HL-60/S4 (cell line): ENCODE measurements at regions not wholly inside any gene's neighbourhood (a gene's known extent, or its start where the extent isn't known, plus 50 kb on each side); places are given as distances from the start of the nearest gene placed in this dataset.
"Not testable (repeated sequence)": the region's sequence is repeated elsewhere in the genome, so short reads cannot be mapped to it uniquely, and the experiment has no call there.

Experiments
- in situ Hi-C: fragments of 300-500 bp; cut with MboI; formaldehyde crosslinking; loops from 2 replicates; pipeline ENCODE4 v1.14.3; 2022; ENCODE audit warnings: low sequenced_read_pairs

DNA sequence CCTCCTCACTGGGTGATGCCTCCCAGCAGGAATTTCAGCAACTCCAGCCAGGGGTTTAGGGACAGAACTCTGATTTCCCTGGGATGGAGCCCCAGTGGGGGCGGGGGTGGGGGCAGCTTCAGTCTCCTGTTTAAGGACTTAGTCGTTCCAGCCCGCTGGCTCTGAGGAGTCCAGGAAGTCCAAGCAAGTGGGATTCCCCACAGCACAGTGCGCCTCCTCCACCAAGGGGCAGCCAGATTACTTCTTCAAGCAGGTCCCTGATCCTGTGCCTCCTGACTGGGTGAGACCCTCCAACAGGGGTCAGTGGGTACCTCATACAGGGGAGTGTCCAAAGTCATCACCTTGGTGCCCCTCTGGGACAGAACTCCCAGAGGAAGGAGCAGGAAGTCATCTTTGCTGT is 1438.4 kb upstream of the B3GALT2 start:
- in situ Hi-C loops, result no loop called here

DNA sequence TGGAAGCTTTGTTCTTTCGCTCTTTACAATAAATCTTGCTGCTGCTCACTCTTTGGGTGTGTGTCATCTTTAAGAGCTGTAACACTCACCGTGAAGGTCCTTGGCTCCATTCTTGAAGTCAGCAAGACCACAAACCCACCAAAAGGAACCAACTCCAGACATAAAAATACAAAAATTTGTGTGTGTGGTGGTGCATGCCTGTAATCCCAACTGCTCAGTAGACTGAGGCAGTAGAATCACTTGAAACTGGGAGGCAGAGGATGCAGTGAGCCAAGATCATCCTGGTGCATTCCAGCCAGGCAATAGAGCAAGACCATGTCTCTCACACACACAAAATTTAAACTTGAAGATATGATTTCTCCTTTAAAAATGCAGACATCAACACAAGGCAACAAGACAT is 1431.7 kb upstream of the B3GALT2 start:
- in situ Hi-C loops, result no loop called here

DNA sequence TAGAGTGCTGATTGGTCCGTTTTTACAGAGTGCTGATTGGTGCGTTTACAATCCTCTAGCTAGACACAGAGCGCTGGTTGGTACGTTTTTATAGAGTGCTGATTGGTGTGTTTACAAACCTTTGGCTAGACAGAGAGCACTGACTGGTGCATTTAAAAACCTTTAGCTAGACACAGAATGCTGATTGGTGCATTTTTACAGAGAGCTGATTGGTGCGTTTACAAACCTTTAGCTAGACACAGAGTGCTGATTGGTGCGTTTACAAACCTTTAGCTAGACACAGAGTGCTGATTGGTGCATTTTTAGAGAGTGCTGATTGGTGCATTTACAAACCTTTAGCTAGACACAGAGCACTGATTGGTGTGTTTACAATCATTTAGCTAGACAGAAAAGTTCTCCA is 1430.9 kb upstream of the B3GALT2 start:
- in situ Hi-C loops, result not testable (repeated sequence)

DNA sequence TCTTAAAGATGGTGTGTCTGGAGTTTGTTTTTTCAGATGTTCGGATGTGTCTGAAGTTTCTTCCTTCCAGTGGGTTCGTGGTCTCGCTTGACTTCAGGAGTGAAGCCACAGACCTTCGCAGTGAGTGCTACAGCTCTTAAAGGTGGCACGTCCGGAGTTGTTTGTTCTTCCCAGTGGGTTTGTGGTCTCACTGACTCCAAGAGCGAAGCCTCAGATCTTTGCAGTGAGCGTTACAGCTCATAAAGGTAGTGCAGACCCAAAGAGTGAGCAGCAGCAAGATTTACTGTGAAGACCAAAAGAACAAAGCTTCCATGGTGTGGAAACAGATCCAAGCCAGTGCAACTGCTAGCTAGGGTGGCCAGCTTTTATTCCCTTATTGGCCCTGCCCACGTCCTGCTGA is 1430.4 kb upstream of the B3GALT2 start:
- in situ Hi-C loops, result no loop called here

DNA sequence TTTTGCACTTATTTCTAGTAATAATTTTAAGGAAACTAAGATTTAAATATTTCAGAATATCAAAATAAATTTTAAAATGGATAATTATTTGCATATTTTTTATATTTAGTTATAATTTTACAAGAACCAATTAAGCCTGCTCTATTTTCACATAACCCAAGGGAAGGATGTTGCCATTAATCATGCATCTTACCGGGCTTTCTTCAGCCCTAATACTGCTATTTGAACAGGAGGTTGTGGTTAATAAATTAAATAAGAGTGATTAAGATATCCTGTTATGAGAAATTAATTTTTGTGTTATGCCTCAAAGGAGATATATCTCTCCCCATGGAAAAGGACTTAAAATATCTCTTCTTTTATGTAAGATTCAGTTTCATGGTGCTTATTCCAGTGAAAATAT is 1415.8 kb upstream of the B3GALT2 start:
- in situ Hi-C loops, result no loop called here

DNA sequence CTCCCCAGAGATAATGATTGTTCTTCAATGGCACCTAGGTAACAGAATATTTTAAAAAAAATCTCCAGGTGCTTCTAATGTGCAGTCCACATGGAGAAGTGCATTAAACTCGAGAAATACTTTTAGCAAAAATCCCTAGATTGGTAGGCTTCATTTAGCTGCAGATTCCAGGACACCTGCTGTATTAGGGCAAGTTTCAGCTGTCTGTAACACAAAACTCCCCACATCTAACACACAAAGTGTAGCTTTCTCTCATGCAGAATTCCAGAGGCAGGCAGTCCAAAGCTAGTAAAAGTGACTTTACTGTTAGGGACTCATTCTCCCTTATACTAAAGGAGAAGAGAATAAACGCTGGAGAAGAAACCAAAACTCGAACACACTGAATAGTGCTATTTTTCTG is 1414.3 kb upstream of the B3GALT2 start:
- in situ Hi-C loops, result no loop called here

DNA sequence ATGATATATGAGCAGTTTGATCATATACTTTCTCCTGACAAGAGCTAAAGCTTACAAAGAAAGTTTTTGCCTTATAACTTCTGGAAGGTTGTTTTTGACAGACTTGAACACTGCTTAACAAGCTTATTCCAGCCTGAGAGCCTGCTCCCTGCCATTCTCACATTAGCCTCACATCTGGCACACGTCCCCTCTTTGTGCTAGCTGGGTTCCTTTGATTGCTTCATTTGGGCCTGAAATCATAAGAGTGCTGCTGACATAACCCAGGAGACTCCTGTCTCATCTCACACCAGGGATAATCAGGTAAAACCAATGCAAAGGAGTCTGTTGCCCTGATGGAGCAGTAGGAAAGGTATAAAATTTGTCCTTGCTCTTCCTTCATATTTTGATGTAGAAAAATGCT is 1411.7 kb upstream of the B3GALT2 start:
- in situ Hi-C loops, result no loop called here

DNA sequence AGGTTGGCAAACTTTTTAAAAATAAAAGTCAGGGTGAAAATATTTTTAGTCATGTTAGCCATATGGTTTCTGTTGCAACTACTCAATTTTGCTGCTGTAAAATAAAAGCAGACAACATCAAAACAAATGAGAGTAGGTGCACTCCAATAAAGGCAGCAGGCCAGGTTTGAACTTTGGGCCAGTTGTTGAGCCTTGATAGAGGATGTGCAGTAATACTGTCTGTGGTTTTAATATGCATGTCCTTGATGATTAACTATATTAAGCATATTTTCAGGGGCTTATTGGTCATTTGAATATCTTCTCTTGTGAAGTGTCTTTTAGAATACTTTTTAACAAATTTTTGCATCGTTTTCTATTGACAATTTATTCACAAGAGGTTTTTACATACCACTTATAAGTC is 1399.9 kb upstream of the B3GALT2 start:
- in situ Hi-C loops, result no loop called here

DNA sequence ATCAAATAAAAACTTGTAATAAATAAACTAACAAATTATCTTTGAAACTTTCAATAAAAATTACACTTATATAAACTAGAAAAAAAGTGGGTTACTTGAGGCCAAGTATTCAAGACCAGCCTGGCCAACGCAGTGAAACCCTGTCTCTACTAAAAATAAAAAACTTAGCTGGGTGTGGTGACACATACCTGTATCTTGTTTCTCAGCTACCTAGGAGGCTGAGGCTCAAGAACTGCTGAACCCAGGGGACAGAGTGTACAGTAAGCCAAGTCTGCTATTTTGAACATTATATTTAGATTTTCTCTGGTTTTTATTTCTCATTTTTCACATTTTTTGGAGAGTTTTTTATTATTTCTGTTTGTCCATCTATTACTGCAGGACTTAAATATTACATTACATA is 1397.6 kb upstream of the B3GALT2 start:
- in situ Hi-C loops, result no loop called here

DNA sequence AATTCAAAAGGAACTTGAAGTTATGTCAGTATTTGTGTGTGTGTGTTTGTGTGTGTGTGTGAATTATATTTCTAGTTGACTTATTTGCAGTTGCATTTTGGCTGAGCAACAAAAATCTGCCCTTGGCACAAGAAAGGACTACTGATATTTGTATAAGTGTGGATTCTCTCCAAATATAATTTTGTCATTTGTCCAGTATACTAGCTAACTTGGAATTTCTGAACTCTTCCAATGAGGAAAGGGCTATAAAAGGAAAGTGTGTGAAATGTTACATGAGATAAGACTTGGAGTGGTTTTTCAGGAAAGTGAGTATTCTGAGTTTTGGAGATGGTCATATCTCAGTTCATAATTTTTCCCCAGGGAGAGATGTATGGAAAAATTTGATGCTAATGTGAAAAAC is 1384.1 kb upstream of the B3GALT2 start:
- in situ Hi-C loops, result no loop called here

DNA sequence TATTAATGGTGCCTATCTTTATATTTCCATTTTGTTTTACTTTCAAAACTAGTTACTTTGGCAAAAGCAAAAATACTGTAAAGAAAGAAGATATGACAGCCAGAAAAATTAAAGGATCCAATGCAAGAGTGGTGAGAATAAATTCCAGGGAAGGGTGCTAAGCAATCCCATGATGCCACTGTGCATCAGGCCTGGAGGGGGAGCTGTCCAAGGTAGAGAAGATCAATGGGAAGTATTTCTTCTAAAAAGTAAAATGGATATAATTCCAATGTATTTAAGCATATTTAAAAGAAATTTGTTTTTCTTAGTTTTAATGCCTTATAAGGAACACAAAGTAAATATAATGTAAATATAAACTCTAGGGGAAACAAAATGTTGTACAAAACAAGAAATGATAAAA is 1382.2 kb upstream of the B3GALT2 start:
- in situ Hi-C loops, result no loop called here

DNA sequence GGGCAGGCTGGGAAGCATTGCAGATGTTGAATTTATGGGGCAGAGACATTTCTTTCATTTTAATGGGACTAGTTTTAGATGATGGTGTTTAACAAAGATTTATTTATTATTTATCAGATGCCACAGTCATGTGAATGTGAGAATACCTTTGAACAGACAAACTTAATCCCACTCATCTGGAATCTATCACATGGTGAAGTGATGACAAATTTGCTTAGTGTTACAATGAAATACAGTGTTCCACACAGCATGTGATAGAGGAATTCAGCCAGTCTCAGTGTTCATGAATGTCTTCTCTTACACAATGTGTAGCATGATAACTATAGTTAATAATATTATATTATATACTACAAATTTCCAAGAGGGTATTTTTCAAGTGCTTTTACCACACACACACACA is 1361.7 kb upstream of the B3GALT2 start:
- in situ Hi-C loops, result no loop called here

DNA sequence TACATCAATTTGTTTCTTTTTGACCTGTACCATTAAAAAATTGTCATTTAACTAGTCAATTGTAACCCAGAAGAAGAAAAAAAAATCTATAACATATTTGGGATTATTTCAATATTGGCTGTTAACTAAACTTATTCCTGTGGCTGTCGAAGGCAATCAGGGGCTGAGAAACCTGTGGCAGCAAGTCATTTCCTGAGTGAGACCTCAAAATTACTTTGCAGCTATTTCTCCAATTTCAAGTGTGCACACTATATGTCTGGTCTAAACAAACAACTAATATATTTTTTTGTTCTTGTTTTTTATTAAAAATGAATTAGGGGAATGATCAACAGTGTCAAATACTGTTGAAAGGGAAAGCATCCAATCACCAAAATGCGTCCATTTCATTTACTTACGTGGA is 1357.6 kb upstream of the B3GALT2 start:
- in situ Hi-C loops, result no loop called here

DNA sequence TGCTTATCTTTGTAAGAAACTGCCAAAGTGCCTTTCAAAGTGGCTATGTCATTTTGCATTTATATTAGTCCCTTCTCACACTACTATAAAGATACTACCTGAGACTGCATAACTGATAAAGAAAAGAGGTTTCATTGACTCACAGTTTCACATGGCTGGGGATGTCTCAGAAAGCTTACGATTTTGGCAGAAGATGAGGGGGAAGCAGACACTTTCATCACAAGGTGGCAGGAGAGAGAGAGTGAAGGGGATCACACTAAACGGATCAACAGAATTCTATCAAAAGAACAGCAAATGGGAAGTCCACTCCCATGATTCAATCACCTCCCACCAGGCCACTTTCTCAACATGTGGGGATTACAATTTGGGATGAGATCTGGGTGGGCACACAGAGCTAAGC is 1352.0 kb upstream of the B3GALT2 start:
- in situ Hi-C loops, result no loop called here

DNA sequence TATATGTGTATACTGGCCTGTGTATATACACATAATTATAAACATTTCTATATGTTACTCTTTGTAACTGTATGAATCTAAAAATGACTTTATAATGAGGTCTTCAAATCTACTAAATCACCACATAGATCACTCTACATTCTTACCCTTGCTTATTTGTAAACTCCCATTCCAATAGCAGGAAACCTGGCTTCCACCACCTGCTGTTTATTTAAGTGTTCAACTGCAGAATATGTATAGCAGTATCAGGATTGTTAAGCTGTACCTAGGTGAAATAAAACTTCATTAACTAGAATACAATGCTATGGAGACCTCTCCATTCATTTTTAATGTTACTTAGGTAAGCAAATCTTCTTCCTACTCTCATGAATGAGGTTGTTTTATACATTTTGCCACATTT is 1351.1 kb upstream of the B3GALT2 start:
- in situ Hi-C loops, result no loop called here

DNA sequence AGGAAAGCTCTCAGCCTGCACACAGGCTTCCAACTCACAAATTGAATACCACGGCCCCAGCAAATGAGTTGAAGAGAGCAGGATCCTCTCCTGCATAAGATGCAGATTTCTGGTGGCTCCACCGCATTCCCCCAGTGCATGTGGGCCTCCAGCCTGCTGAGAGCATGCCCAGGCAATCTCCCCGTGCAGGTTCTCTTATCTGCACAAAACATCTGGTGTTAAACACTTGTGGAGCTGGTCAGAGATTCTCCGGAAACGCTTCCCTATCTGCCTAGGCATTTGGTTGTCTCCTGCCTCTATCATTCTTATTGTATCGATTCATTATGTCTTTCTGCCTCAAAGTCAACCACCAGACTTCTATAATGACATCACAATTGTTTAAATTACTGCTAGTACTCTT is 1349.0 kb upstream of the B3GALT2 start:
- in situ Hi-C loops, result no loop called here

DNA sequence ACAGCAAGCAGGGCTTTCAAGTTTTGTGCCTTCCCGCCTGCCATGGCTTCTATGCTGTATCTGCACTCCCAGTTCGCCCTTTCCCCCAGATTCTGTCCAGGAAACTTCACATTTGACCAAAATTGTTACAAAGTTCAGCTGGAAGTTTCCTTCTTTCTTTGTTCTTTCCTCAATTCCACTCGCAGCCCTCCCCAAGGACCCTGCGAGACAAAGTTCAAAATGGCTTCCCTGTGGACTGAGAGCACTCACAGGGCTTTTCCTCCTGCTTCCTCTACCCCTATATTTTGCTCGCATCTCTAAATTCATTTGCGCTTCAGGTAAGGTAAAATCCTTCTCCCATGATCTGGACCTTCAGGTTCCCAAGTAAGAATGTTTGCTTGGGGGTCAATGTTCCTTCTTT is 1348.4 kb upstream of the B3GALT2 start:
- in situ Hi-C loops, result no loop called here

DNA sequence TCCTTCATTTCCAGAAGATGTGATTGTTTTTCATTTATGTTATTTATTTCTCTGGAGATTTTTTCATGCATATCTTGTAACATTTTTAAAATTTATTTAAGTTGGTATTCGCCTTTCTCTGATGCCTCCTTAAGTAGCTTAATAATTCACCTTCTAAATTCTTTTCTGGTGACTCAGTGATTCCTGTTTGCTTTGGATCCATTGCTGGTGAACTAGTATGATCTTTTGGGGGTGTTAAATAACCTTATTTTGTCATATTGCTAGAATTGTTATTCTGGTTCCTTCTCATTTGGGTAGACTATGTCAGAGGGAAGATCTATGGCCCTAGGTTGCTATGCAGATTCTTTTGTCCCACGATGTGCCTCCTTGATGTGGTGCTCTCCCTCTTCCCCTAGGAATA is 1347.2 kb upstream of the B3GALT2 start:
- in situ Hi-C loops, result no loop called here

DNA sequence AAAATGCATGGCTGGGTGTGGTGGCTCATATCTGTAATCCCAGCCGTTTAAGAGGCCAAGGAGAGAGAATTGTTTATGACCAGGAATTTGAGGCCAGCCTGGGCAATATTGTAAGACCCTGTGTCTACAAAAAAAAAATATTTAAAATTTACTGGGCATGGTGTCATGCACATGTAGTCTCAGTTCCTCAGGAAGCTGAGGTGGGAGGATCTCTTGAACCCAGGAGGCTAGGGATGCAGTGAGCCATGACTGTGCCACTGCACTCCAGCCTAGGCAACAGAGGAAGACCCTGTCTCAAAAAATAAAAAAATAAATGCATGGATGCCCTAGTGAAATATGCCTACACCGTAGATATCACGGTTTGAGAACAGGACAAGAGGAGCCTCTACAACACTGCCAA is 1331.2 kb upstream of the B3GALT2 start:
- in situ Hi-C loops, result no loop called here

DNA sequence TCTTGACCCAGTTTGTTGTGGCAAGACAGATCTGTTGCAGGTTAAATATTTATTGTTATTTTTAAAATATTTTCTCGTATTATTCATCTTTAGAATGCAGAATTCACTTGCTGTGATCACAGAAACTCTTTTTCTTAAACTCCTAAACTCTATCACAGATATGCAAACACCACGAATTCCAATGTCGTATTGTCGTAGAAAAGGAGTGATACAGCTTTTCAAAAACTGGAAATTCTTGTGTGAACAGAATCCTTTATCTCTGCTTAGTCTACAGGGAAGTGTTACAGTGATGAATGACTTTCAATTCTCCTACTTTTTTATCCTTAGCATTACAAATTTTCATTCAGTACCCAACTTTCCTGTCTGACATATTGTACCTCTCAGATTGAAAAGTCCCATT is 1329.5 kb upstream of the B3GALT2 start:
- in situ Hi-C loops, result no loop called here

DNA sequence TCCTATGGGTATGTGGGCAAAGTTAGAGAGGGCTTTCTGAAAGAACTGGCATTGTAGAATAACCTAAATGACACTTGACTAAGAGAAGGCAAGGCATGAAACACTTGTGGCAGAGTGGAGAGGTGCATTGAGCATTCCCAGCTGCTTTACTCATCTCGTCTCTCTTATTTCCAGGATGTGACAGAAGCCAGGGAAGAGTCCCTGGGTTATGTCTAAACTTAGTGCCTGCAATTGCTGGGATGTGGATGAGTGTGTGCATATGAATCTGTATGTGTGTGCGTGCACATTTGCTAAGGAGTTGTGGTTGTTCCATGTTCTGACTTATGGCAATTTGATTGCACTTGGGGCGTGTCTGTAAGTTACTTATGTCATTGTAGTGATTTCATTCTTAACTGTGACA is 1326.5 kb upstream of the B3GALT2 start:
- in situ Hi-C loops, result no loop called here

DNA sequence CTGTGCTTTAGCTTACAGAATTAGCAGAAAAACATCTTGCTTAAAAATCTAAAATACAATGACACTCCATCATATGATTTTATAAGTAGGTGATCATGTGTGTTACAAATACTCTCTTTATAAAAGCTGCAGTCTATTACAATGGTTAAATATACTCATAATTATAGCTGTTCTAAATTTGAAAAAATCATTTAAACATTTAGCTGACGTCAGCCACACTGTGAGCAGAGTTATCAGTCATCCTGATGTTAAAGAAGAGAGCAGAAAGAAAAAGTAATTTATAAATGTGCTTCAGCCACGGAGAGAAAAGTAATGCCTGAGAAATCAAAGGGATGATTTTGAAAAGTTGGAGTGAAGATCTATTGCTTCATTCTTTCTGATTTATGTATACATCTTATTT is 1325.9 kb upstream of the B3GALT2 start:
- in situ Hi-C loops, result no loop called here

DNA sequence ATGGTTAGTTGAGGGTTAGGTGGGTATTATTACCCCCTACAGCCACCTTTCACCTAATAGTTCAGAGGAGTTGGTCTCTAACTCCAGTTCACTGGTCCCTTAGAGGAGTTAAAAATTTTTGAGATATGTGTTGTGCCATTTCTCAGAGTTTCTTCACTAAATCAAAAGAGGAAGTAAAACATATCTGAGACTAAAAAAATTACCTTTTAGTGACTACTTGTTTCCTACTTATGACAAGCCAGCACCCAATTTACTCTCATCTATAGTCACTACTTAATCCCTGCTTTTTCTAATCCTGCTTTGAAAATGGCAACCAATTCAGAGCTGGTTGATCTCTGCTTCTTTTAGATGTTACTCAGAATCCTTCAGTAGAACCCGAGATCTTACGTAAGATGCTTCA is 1316.8 kb upstream of the B3GALT2 start:
- in situ Hi-C loops, result no loop called here

DNA sequence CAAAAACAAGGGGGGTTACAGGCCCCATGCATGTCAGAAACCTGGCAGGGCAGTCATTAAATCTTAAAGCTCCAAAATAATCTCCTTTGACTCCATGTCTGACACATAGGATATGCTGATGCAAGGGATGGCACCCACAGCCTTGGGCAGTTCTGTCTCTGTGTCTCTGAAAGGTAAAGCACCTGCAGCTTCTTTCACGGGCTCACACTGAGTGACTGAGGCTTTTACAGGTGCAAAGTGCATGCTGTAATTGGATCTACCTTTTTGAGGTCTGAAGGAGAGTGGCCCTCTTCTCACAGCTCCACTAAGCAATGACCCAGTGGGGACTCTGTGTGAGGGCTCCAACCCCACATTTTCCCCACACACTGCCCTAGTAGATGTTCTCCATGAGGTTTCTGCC is 1309.0 kb upstream of the B3GALT2 start:
- in situ Hi-C loops, result no loop called here
